ENCODE measurements at regions not wholly inside any gene's neighbourhood (a gene's known extent, or its start where the extent isn't known, plus 50 kb on each side); places are given as distances from the start of the nearest gene placed in this dataset.

- TF ChIP-seq, protein P1, sequence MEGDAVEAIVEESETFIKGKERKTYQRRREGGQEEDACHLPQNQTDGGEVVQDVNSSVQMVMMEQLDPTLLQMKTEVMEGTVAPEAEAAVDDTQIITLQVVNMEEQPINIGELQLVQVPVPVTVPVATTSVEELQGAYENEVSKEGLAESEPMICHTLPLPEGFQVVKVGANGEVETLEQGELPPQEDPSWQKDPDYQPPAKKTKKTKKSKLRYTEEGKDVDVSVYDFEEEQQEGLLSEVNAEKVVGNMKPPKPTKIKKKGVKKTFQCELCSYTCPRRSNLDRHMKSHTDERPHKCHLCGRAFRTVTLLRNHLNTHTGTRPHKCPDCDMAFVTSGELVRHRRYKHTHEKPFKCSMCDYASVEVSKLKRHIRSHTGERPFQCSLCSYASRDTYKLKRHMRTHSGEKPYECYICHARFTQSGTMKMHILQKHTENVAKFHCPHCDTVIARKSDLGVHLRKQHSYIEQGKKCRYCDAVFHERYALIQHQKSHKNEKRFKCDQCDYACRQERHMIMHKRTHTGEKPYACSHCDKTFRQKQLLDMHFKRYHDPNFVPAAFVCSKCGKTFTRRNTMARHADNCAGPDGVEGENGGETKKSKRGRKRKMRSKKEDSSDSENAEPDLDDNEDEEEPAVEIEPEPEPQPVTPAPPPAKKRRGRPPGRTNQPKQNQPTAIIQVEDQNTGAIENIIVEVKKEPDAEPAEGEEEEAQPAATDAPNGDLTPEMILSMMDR (IDR thresholded peaks at IDR 0.05; ENCODE audit: low read depth, low read length), result no peak
- TF ChIP-seq EZH2phosphoT487 (IDR thresholded peaks at IDR 0.05; ENCODE audit: low read depth), result no peak
These were observed 107.3 kb upstream of the APC start for GRCh38 chr5:112630246-112631009.
